ENCODE measurements at regions not wholly inside any gene's neighbourhood (a gene's known extent, or its start where the extent isn't known, plus 50 kb on each side); places are given as distances from the start of the nearest gene placed in this dataset.

- TF ChIP-seq CTCF (IDR thresholded peaks at IDR 0.05), result no peak
- TF ChIP-seq POLR2A (IDR thresholded peaks at IDR 0.05), result no peak
- TF ChIP-seq EP300 (IDR thresholded peaks at IDR 0.05), result no peak
- TF ChIP-seq POLR2AphosphoS5 (IDR thresholded peaks at IDR 0.05), result no peak
- no peaks in the 10 kb centered on the region for H3K36me3 ChIP-seq
- H3K27me3 ChIP-seq, result no peaks in the 10 kb centered on the region
- peak in 1 of 2 donors; percentile 57 for DNase-seq
- WGBS, 5 donors, result 39 to 60% (median 58%) methylated on average over 1 of the region's 1 CpG
- intact Hi-C loops (cut with DNase I; ENCODE audit: low total_unique reads), result no loop called here
- no peak overlapping the region for H3K27ac ChIP-seq
- no peaks in the 10 kb centered on the region for H3K9me3 ChIP-seq
- H3K4me1 ChIP-seq, result peaks cover 0 to 10% (median 2%) of the 10 kb centered on the region in 4 donors
- H3K4me3 ChIP-seq, result no peak overlapping the region
Measured at GRCh38 chr3:162217647-162218046, 721.0 kb downstream of the OTOL1 start.

DNA sequence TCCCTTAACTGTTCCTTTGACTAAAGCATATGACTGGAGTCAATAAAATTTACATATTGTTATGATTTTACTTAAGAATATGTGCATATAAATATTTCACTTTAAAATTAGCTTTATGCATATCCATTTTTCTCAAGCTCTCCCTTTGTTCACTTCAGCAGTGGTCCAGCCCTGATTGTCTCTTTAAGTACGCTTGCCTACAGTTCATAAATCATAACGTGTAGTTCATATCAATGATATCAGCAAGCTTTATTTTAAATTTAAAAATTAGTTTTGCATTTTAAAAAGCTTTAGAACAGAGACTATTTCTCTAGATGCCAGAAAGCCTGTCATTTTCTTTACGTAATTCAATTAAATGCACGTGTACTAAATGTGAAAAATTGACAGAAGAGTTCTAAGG, 721.9 kb downstream of the OTOL1 start:
- Histone ChIP-seq H3K27me3 (no peaks in the 10 kb centered on the region), H3K9me3 (no peaks in the 10 kb centered on the region), H3K4me1 (peaks cover 0 to 10% (median 2%) of the 10 kb centered on the region in 4 donors), H3K4me3 (no peak overlapping the region), H3K36me3 (no peaks in the 10 kb centered on the region), H3K27ac (no peak overlapping the region)
- no peak for TF ChIP-seq EP300 (IDR thresholded peaks at IDR 0.05)
- no peak for TF ChIP-seq POLR2AphosphoS5 (IDR thresholded peaks at IDR 0.05)
- no peak for TF ChIP-seq POLR2A (IDR thresholded peaks at IDR 0.05)
- TF ChIP-seq CTCF (IDR thresholded peaks at IDR 0.05), result no peak
- 43 to 84% (median 83%) methylated on average over 4 of the region's 4 CpGs for WGBS, 5 donors
- DNase-seq, result no peak
- intact Hi-C loops (cut with DNase I; ENCODE audit: low total_unique reads), result no loop called here

GRCh38 chr3:162224746-162225145, 728.1 kb downstream of the OTOL1 start:
- intact Hi-C loops (cut with DNase I; ENCODE audit: low total_unique reads), result no loop called here

GRCh38 chr3:162236949-162237348, 740.3 kb downstream of the OTOL1 start:
- TF ChIP-seq EP300 (IDR thresholded peaks at IDR 0.05), result no peak
- TF ChIP-seq POLR2AphosphoS5 (IDR thresholded peaks at IDR 0.05), result no peak
- no peak for TF ChIP-seq CTCF (IDR thresholded peaks at IDR 0.05)
- no peak for TF ChIP-seq POLR2A (IDR thresholded peaks at IDR 0.05)
- 77 to 86% (median 82%) methylated on average over 5 of the region's 5 CpGs for WGBS, 5 donors
- no peak for DNase-seq

More at GRCh38 chr3:162224746-162225145, 728.1 kb downstream of the OTOL1 start:
- WGBS, 5 donors, result 90 to 95% (median 93%) methylated on average over 4 of the region's 4 CpGs
- Histone ChIP-seq H3K36me3 (no peaks in the 10 kb centered on the region), H3K27ac (no peak overlapping the region), H3K9me3 (no peaks in the 10 kb centered on the region), H3K4me1 (no peaks in the 10 kb centered on the region), H3K27me3 (no peaks in the 10 kb centered on the region), H3K4me3 (no peak overlapping the region)
- TF ChIP-seq CTCF (IDR thresholded peaks at IDR 0.05) (no peak), POLR2AphosphoS5 (IDR thresholded peaks at IDR 0.05) (no peak), POLR2A (IDR thresholded peaks at IDR 0.05) (no peak), EP300 (IDR thresholded peaks at IDR 0.05) (no peak)
- DNase-seq, result no peak

More at GRCh38 chr3:162236949-162237348, 740.3 kb downstream of the OTOL1 start:
- Histone ChIP-seq H3K27me3 (no peaks in the 10 kb centered on the region), H3K36me3 (no peaks in the 10 kb centered on the region), H3K9me3 (no peaks in the 10 kb centered on the region), H3K27ac (no peak overlapping the region), H3K4me1 (no peaks in the 10 kb centered on the region), H3K4me3 (no peak overlapping the region)
- intact Hi-C loops (cut with DNase I; ENCODE audit: low total_unique reads), result no loop called here
